HCT116 (cell line): ENCODE measurements at regions not wholly inside any gene's neighbourhood (a gene's known extent, or its start where the extent isn't known, plus 50 kb on each side); places are given as distances from the start of the nearest gene placed in this dataset.

Source experiments
- TCF7L2 ChIP-seq: IDR thresholded peaks from 2 replicates; pipeline ENCODE4 v1.7.0; 2011; ENCODE audit warnings: borderline replicate concordance, inconsistent platforms; ENCODE audit not compliant: insufficient read depth, insufficient read length; ENCODE audit errors: extremely low read depth
- TF ChIP-seq, protein P1 (sequence below), 3 experiments: fragments of 200-600 bp in 1 of 3; sonication (generic) in 1 of 3; IDR thresholded peaks in 2 of 3; conservative IDR thresholded peaks in 1 of 3; 2 replicates each; pipeline ENCODE4 v1.5.1; 2012 to 2017; ENCODE audit warnings: low read depth in 2 of 3, low read length in 2 of 3, antibody characterized with exemption in 1 of 3, borderline replicate concordance in 1 of 3, control low read depth in 1 of 3, mild to moderate bottlenecking in 1 of 3, mixed read lengths in 1 of 3, mixed run types in 1 of 3, moderate library complexity in 1 of 3; ENCODE audit not compliant: insufficient read depth in 1 of 3

DNA sequence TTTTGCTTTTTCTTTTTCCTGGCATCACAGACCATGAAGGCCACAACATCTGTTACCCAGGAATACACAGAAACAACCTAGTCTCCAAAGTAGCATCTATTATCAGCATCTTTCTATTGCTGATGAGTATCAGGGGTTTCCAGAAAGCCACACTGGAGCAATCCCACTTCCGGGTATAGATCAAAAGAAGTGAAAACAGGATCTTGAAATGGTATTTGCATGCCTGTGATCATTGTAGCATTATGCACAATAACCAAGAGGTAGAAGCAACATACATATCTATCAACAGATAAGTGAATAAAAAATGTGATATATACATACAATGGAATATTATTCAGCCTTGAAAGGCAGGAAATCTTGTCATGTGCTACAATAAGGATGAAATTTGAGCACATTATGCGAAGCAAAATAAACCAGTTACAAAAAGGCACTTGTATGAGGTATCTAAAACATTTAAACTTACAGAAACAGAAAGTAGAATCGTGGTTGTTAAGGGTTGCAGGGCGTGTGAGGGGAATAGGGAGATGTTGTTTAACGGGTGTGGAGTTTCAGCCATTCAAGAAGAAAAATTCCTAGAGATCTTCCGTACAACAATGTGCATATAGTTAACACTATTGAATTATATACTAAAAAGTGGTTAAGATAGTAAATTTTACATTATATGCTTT lies 115.1 kb downstream of the KCNE4 start:
- TF ChIP-seq TCF7L2 = no peak
- TF ChIP-seq, protein P1, sequence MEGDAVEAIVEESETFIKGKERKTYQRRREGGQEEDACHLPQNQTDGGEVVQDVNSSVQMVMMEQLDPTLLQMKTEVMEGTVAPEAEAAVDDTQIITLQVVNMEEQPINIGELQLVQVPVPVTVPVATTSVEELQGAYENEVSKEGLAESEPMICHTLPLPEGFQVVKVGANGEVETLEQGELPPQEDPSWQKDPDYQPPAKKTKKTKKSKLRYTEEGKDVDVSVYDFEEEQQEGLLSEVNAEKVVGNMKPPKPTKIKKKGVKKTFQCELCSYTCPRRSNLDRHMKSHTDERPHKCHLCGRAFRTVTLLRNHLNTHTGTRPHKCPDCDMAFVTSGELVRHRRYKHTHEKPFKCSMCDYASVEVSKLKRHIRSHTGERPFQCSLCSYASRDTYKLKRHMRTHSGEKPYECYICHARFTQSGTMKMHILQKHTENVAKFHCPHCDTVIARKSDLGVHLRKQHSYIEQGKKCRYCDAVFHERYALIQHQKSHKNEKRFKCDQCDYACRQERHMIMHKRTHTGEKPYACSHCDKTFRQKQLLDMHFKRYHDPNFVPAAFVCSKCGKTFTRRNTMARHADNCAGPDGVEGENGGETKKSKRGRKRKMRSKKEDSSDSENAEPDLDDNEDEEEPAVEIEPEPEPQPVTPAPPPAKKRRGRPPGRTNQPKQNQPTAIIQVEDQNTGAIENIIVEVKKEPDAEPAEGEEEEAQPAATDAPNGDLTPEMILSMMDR (IDR thresholded peaks at IDR 0.05 in 2 of 3, conservative IDR thresholded peaks at IDR 0.05 in 1 of 3; ENCODE audit: borderline replicate concordance in 1 of 3, insufficient read depth in 1 of 3, low read depth in 2 of 3, low read length in 2 of 3) = no peak
